Erythroblast (primary cell): ENCODE measurements at regions not wholly inside any gene's neighbourhood (a gene's known extent, or its start where the extent isn't known, plus 50 kb on each side); places are given as distances from the start of the nearest gene placed in this dataset.

Experiments
- GATA1 ChIP-seq: IDR thresholded peaks from 2 replicates; pipeline ENCODE4 v1.6.1; 2011; ENCODE audit warnings: low read depth, mild to moderate bottlenecking, control low read depth, low read length, moderate library complexity
- POLR2A ChIP-seq: IDR thresholded peaks from 2 replicates; pipeline ENCODE4 v1.6.1; 2011; ENCODE audit warnings: mild to moderate bottlenecking, low read length

- no peak for TF ChIP-seq POLR2A
- TF ChIP-seq GATA1: no peak
These were observed 65.3 kb upstream of the BMP2 start for GRCh38 chr20:6702144-6702543.
